Trophoblast cell (in vitro differentiated cells and primary cell): ENCODE measurements at regions not wholly inside any gene's neighbourhood (a gene's known extent, or its start where the extent isn't known, plus 50 kb on each side); places are given as distances from the start of the nearest gene placed in this dataset.

ENCODE experiments used
- DNase-seq, 2 donors: peaks; one replicate each; pipeline ENCODE4 v3.0.0-alpha.2; 2016
- H2AFZ ChIP-seq: 2 replicates; pipeline ENCODE4 v1.6.1; 2013; ENCODE audit warnings: low read length, moderate library complexity, mild to moderate bottlenecking; ENCODE audit not compliant: insufficient read depth, poor library complexity
- H2AK5ac ChIP-seq: 2 replicates; pipeline ENCODE4 v1.6.1; 2013; ENCODE audit warnings: mild to moderate bottlenecking, low read length
- H2BK120ac ChIP-seq: 2 replicates; pipeline ENCODE4 v1.6.1; 2013; ENCODE audit warnings: low read length, mild to moderate bottlenecking, moderate library complexity; ENCODE audit not compliant: insufficient read depth, poor library complexity
- H2BK12ac ChIP-seq: 2 replicates; pipeline ENCODE4 v1.6.1; 2013; ENCODE audit warnings: mild to moderate bottlenecking, low read length, moderate library complexity
- H2BK5ac ChIP-seq: 2 replicates; pipeline ENCODE4 v1.6.1; 2013; ENCODE audit warnings: low read length, low read depth, moderate library complexity, mild to moderate bottlenecking; ENCODE audit not compliant: poor library complexity
- H3K14ac ChIP-seq: 2 replicates; pipeline ENCODE4 v1.6.1; 2013; ENCODE audit warnings: mild to moderate bottlenecking, low read length
- H3K18ac ChIP-seq: 2 replicates; pipeline ENCODE4 v1.6.1; 2013; ENCODE audit warnings: mild to moderate bottlenecking, low read length
- H3K23ac ChIP-seq: 2 replicates; pipeline ENCODE4 v1.6.1; 2013; ENCODE audit warnings: low read length
- H3K27ac ChIP-seq: 2 replicates; pipeline ENCODE4 v1.5.1; 2013; ENCODE audit warnings: low read depth, mild to moderate bottlenecking, inconsistent platforms, low read length, moderate library complexity
- H3K27me3 ChIP-seq: 2 replicates; pipeline ENCODE4 v1.6.1; 2013; ENCODE audit warnings: inconsistent platforms, mild to moderate bottlenecking, low read length, moderate library complexity; ENCODE audit not compliant: insufficient read depth
- H3K36me3 ChIP-seq, 2 experiments: 1 replicate in 1 of 2; 2 replicates in 1 of 2; pipeline ENCODE4 v1.6.1; 2013; ENCODE audit warnings: low read length in 2 of 2, mild to moderate bottlenecking in 2 of 2, moderate library complexity in 1 of 2; ENCODE audit not compliant: insufficient read depth in 2 of 2, control insufficient read depth in 1 of 2
- H3K4ac ChIP-seq: 2 replicates; pipeline ENCODE4 v1.6.1; 2013; ENCODE audit warnings: low read depth, mild to moderate bottlenecking, low read length, moderate library complexity
- H3K4me1 ChIP-seq, 2 experiments: 1 replicate in 1 of 2; 2 replicates in 1 of 2; pipeline ENCODE4 v1.6.1; 2013; ENCODE audit warnings: low read length in 2 of 2, mild to moderate bottlenecking in 2 of 2, moderate library complexity in 1 of 2; ENCODE audit not compliant: insufficient read depth in 2 of 2, control insufficient read depth in 1 of 2
- H3K4me2 ChIP-seq: 2 replicates; pipeline ENCODE4 v1.6.1; 2013; ENCODE audit warnings: inconsistent platforms, mild to moderate bottlenecking, low read length, moderate library complexity
- H3K4me3 ChIP-seq: 2 replicates; pipeline ENCODE4 v1.5.1; 2013; ENCODE audit warnings: mild to moderate bottlenecking, low read depth, low read length, inconsistent platforms
- H3K79me1 ChIP-seq: one replicate; pipeline ENCODE4 v1.6.1; 2013; ENCODE audit warnings: low read length
- H3K79me2 ChIP-seq: 2 replicates; pipeline ENCODE4 v1.6.1; 2013; ENCODE audit warnings: low read length, mild to moderate bottlenecking; ENCODE audit not compliant: control insufficient read depth, insufficient read depth, poor library complexity
- H3K9ac ChIP-seq: 2 replicates; pipeline ENCODE4 v1.6.1; 2013; ENCODE audit warnings: mild to moderate bottlenecking, low read length
- H3K9me3 ChIP-seq: 2 replicates; pipeline ENCODE4 v1.6.1; 2013; ENCODE audit warnings: low read depth, mild to moderate bottlenecking, control low read depth, inconsistent platforms, low read length; ENCODE audit not compliant: insufficient read depth
- H4K12ac ChIP-seq: 2 replicates; pipeline ENCODE4 v1.6.1; 2013; ENCODE audit warnings: low read depth, mild to moderate bottlenecking, low read length, moderate library complexity
- H4K8ac ChIP-seq: 2 replicates; pipeline ENCODE4 v1.6.1; 2013; ENCODE audit warnings: low read depth, mild to moderate bottlenecking, low read length, moderate library complexity
- H4K91ac ChIP-seq: one replicate; pipeline ENCODE4 v1.6.1; 2013; ENCODE audit warnings: low read depth, mild to moderate bottlenecking, low read length, moderate library complexity
- WGBS: extraction: QIAGEN DNeasy Blood & Tissue Kit; methylation state at CpG from one replicate; pipeline ENCODE4 v1.1.7; 2013; ENCODE audit warnings: missing lambda C conversion rate; ENCODE audit not compliant: insufficient read length, insufficient coverage; ENCODE audit errors: extremely low coverage; 5-methylcytosine and 5-hydroxymethylcytosine counted together

GRCh38 chr6:82588020-82588419, 224.4 kb downstream of the TPBG start:
- Histone ChIP-seq H2BK120ac (no peak overlapping the region), H3K27me3 (no peaks in the 10 kb centered on the region), H3K18ac (no peak overlapping the region), H4K91ac (no peak overlapping the region), H3K14ac (no peak overlapping the region), H3K4me2 (no peak overlapping the region), H3K4ac (no peak overlapping the region), H3K23ac (no peak overlapping the region), H3K27ac (no peak overlapping the region), H3K36me3 (no peaks in the 10 kb centered on the region), H3K9me3 (no peaks in the 10 kb centered on the region), H3K9ac (no peak overlapping the region), H3K79me1 (no peaks in the 10 kb centered on the region), H3K4me3 (no peak overlapping the region), H3K79me2 (no peaks in the 10 kb centered on the region), H4K8ac (no peak overlapping the region), H2BK5ac (no peak overlapping the region), H2AK5ac (no peak overlapping the region), H4K12ac (no peak overlapping the region), H2BK12ac (no peak overlapping the region), H3K4me1 (peaks cover 0 to 2% of the 10 kb centered on the region in 2 experiments), H2AFZ (no peak overlapping the region)
- DNase-seq: peak; percentile 11 to 60
- no CpG with 5 or more reads among the region's 3 CpGs for WGBS

GRCh38 chr6:82588859-82589412, 225.3 kb downstream of the TPBG start:
- no peak overlapping the region for H3K9ac ChIP-seq
- no peak for DNase-seq
- H2BK5ac ChIP-seq: no peak overlapping the region
- H4K91ac ChIP-seq: no peak overlapping the region
- peaks cover 0 to 2% of the 10 kb centered on the region in 2 experiments for H3K4me1 ChIP-seq
- H3K18ac ChIP-seq: no peak overlapping the region
- H2BK120ac ChIP-seq: no peak overlapping the region
- H3K79me1 ChIP-seq: no peaks in the 10 kb centered on the region
- H2BK12ac ChIP-seq: no peak overlapping the region
- no peak overlapping the region for H3K4me2 ChIP-seq
- no peak overlapping the region for H3K14ac ChIP-seq
- no peak overlapping the region for H3K4ac ChIP-seq
- no peaks in the 10 kb centered on the region for H3K36me3 ChIP-seq
- no peaks in the 10 kb centered on the region for H3K79me2 ChIP-seq
- no peak overlapping the region for H2AK5ac ChIP-seq
- H3K27ac ChIP-seq: no peak overlapping the region
- no peak overlapping the region for H4K8ac ChIP-seq
- no peak overlapping the region for H4K12ac ChIP-seq
- H3K23ac ChIP-seq: no peak overlapping the region
- H3K9me3 ChIP-seq: no peaks in the 10 kb centered on the region
- no peaks in the 10 kb centered on the region for H3K27me3 ChIP-seq
- H3K4me3 ChIP-seq: no peak overlapping the region
- WGBS: no CpG with 5 or more reads among the region's 1 CpG
- no peak overlapping the region for H2AFZ ChIP-seq

GRCh38 chr6:82589509-82590206, 226.0 kb downstream of the TPBG start:
- H3K27ac ChIP-seq: no peak overlapping the region
- H2BK5ac ChIP-seq: no peak overlapping the region
- H4K12ac ChIP-seq: no peak overlapping the region
- WGBS: no CpG with 5 or more reads among the region's 5 CpGs
- no peak overlapping the region for H3K9ac ChIP-seq
- H2BK120ac ChIP-seq: no peak overlapping the region
- H3K23ac ChIP-seq: no peak overlapping the region
- H2AK5ac ChIP-seq: no peak overlapping the region
- no peak overlapping the region for H3K4me3 ChIP-seq
- H3K27me3 ChIP-seq: no peaks in the 10 kb centered on the region
- no peaks in the 10 kb centered on the region for H3K79me2 ChIP-seq
- H3K36me3 ChIP-seq: no peaks in the 10 kb centered on the region
- H3K9me3 ChIP-seq: no peaks in the 10 kb centered on the region
- no peak overlapping the region for H2AFZ ChIP-seq
- H3K4me2 ChIP-seq: no peak overlapping the region
- no peaks in the 10 kb centered on the region for H3K79me1 ChIP-seq
- H4K91ac ChIP-seq: no peak overlapping the region
- H3K4me1 ChIP-seq: peaks cover 0 to 2% of the 10 kb centered on the region in 2 experiments
- H4K8ac ChIP-seq: no peak overlapping the region
- no peak overlapping the region for H3K18ac ChIP-seq
- H3K4ac ChIP-seq: no peak overlapping the region
- no peak overlapping the region for H2BK12ac ChIP-seq
- no peak overlapping the region for H3K14ac ChIP-seq
- DNase-seq: peak in 1 of 2 donors; percentile 8

- Histone ChIP-seq H4K8ac (no peak overlapping the region), H2AK5ac (no peak overlapping the region), H3K23ac (no peak overlapping the region), H3K36me3 (no peaks in the 10 kb centered on the region), H3K4me1 (no peaks in the 10 kb centered on the region), H4K91ac (no peak overlapping the region), H3K9me3 (no peaks in the 10 kb centered on the region), H3K27me3 (no peaks in the 10 kb centered on the region), H3K79me2 (no peaks in the 10 kb centered on the region), H3K4me2 (no peak overlapping the region), H4K12ac (no peak overlapping the region), H3K4ac (no peak overlapping the region), H3K14ac (no peak overlapping the region), H2BK5ac (no peak overlapping the region), H3K27ac (no peak overlapping the region), H3K79me1 (no peaks in the 10 kb centered on the region), H2AFZ (no peak overlapping the region), H3K4me3 (no peak overlapping the region), H2BK12ac (no peak overlapping the region), H3K9ac (no peak overlapping the region), H2BK120ac (no peak overlapping the region), H3K18ac (no peak overlapping the region)
- no peak for DNase-seq
These were observed 233.6 kb downstream of the TPBG start for GRCh38 chr6:82597201-82597600.
